Glomerular visceral epithelial cell (primary cell): ENCODE measurements at regions not wholly inside any gene's neighbourhood (a gene's known extent, or its start where the extent isn't known, plus 50 kb on each side); places are given as distances from the start of the nearest gene placed in this dataset.

Experiments
- DNase-seq: peaks from one replicate; pipeline ENCODE4 v3.0.0-alpha.2; 2016; ENCODE audit errors: extremely low spot score

GRCh38 chr5:60338846-60339245, 361.1 kb downstream of the DEPDC1B start:
- DNase-seq: no peak

- no peak for DNase-seq
Observed at GRCh38 chr5:60336491-60336890, 363.5 kb downstream of the DEPDC1B start.

DNA sequence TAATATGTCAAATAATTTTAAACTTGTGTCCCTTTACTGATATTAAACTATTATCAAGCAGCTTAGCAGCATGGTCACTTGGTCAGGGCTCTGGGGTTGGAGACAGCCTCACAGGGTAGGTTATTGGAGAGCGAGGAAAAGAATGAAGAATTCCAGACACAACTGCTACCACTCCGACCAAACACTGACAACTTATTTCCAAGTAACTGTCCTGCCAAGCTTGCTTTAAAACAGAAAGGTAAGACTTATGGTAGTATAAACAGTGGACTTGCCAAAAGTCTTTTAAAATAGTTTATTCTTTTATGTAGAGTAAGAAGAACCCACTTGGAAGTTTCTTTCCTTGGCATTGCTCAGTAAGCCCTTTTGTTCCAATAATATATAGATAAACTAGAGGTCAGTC, 364.1 kb downstream of the DEPDC1B start:
- no peak for DNase-seq

- no peak for DNase-seq
Observed at GRCh38 chr5:60334281-60334713, 365.7 kb downstream of the DEPDC1B start.

- DNase-seq: no peak
Observed at GRCh38 chr5:60333005-60333571, 366.9 kb downstream of the DEPDC1B start.

GRCh38 chr5:60332244-60333004, 367.5 kb downstream of the DEPDC1B start:
- DNase-seq: no peak

GRCh38 chr5:60330236-60330635, 369.7 kb downstream of the DEPDC1B start:
- DNase-seq: no peak

DNA sequence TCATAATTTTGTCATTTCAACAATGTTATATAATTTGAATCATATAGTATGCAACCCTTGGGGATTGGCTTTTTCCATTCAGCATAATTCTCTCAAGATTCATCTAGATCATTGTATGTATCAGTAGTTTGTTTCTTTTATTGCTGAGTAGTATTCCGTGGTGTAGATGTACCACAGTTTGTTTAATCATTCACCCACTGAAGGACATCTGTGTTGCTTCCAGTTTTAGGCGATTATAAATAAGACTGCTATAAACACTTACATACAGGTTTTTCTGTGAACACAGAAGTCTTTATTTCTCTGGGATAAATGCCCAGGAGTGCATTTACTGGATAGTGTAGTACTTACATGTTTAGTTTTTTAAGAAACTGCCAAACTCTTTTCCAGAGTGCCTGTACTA, 374.1 kb downstream of the DEPDC1B start:
- DNase-seq: no peak

- DNase-seq: no peak
Observed at GRCh38 chr5:60323596-60323995, 376.4 kb downstream of the DEPDC1B start.

GRCh38 chr5:60312098-60312497, 387.9 kb downstream of the DEPDC1B start:
- no peak for DNase-seq

DNA sequence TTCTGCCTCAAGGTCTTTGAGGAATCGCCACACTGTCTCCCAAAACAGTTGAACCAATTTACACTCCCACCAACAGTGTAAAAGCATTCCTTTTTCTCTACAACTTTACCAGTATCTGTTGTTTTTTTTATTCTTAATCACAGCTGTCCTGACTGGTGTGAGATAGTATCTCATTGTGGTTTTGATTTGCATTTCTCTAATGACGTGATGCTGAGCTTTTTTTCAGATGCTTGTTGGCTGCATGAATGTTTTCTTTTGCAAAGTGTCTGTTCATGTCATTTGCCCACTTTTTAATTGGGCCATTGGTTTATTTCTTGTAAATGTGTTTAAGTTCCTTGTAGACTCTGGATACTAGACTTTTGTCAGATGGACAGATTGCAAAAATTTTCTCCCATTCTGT, 400.0 kb downstream of the DEPDC1B start:
- no peak for DNase-seq

DNA sequence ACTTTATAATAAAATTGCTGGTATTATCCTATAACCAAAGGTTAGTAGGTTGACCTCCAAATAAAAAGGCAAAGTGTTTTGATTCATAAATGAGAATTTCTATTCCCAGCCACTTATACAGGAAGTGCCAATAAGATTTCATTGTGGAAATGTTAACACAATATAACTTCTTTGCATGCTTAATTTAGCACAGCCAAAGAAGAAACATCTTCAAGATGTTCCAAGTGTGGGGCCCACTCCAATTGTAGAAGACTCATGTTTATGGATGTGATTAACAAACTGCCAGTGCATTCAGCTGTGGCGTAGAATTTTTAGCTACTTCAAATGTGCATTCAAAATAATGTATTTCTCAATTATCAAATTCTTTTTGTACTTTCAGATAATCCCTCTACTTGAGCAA, 402.3 kb downstream of the DEPDC1B start:
- DNase-seq: no peak

DNA sequence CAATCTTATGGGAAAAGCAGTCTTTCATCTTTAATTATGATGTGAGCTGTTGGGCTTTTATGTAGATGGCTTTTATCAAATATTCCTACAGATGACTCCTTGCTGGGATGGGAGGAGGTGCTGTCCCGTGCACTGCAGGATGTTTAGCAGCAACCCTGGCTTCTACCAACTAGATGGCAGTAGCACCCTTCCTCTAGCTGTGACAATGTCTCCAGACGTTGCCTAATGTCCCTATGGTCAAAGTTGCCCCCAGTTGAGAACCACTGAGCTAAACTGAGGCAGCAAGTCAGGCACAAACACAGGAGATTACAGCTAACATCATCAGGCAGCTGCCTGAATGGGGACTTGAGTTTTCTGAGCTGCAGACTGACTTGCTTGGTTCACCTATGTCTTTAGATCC, 401.9 kb upstream of the PDE4D start:
- no peak for DNase-seq

GRCh38 chr5:60293518-60293917, 400.0 kb upstream of the PDE4D start:
- DNase-seq: no peak

DNA sequence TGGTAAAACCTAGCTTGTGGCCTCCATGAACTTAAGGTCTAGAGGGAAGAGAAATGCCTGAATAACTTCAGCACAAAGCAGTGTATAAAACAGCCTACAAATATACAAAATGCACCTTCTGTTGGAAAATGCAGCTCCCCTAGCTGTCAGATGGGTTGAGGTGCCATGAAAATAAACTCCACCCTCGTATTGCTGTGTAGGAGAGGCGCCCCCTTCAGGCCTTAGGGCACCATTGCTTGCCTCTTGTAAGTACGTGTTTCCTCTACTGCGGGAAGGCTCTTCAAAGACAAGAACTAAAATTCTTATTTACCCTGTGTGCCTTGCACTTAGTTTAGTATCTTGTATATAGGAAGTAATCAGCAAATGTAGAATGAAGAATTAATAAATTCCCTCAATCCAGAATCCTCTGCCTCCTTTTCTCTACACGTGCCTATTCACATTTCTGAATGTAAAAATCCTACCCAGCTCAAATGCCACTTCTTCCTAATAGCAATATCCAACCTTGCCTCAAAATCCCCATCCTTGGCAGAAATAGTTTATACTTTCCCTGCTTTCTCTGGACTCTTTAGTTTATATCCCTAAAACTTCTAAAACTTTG, 393.7 kb upstream of the PDE4D start:
- DNase-seq: peak; percentile 32

GRCh38 chr5:60285910-60286309, 392.4 kb upstream of the PDE4D start:
- no peak for DNase-seq

GRCh38 chr5:60280943-60281342, 387.4 kb upstream of the PDE4D start:
- DNase-seq: no peak

DNA sequence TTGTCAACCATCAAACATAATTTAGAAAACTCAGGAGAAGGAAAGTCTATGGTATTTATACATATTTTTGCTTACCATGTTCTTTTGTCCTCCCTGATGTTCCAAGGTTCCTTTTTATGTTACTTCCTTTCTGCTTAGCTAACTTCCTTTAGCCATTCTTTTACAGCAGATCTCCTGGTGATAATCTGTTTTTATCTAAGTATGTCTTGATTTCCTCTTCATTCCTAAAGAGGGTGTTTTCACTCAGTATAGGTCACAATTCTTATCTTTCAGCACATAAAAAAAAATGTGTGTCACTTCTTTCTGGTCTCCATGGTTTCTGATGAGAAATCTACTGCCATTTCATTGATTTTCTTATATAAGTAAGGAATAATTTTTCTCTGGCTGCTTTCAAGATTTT, 384.4 kb upstream of the PDE4D start:
- no peak for DNase-seq

- no peak for DNase-seq
Observed at GRCh38 chr5:60274747-60275146, 381.2 kb upstream of the PDE4D start.

- DNase-seq: no peak
Observed at GRCh38 chr5:60271517-60271916, 378.0 kb upstream of the PDE4D start.

DNA sequence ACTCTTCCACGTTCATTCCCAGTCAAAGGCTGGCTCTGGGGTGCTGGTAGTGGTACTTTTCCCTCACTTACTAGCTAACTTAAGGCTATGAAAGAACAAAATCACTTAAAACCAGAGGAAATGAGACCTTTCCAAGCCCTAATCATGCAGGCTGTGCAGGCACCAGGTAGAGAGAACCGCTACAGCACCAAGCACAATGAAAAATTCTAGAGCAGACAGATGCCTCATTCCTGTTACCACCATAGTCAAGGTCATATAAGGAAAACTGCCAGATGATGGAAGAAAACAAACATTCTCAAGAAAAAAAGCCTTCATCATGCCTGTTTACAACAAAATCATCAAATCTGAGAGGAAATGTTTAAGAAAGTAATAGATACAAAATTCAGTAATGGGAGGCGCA, 374.4 kb upstream of the PDE4D start:
- DNase-seq: no peak

- no peak for DNase-seq
Observed at GRCh38 chr5:60263346-60263745, 369.8 kb upstream of the PDE4D start.

DNA sequence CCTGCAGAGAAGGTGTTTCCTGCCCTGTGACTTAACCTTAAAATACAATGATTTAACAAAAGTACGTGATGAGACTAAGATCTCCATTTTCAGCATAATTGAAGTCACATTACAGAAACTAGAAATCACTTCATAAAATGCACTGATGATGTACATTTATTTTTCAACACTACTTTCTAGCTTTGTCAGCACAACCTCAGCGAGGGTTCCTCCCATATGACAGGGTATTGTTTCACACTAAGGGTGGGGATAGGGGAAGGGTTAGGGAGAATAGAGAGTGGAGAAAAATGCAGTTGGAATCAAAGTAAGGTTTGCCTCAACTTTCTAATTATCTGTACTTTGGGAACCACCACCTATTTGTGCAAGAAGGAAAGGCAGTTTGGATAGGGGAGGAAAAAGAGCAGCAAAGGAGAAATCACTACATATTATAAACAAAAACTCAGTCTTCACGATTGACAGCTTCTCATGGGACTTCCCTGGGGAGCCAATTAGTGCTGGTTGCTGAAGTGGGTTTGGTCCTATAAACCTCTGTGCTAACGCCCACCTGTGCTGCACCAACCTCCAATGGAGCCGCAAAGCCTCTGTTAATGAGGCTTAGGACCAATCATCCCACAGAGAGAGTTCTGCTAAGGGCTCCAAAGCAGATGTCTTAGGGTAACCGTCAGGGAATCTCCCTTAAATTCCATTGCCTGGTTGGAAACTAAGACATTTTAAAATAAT, 369.2 kb upstream of the PDE4D start:
- no peak for DNase-seq
